SK-N-MC (cell line): ENCODE measurements at regions not wholly inside any gene's neighbourhood (a gene's known extent, or its start where the extent isn't known, plus 50 kb on each side); places are given as distances from the start of the nearest gene placed in this dataset.

Source experiments
- EZH2 ChIP-seq: fragments of 200-600 bp; sonication (generic); IDR thresholded peaks from one replicate; pipeline ENCODE4 v1.6.1; 2017; ENCODE audit warnings: antibody characterized with exemption
- POLR2AphosphoS5 ChIP-seq: IDR thresholded peaks from 2 replicates; pipeline ENCODE4 v1.6.1; 2012; ENCODE audit warnings: mild to moderate bottlenecking, low read depth, low read length, borderline replicate concordance

DNA sequence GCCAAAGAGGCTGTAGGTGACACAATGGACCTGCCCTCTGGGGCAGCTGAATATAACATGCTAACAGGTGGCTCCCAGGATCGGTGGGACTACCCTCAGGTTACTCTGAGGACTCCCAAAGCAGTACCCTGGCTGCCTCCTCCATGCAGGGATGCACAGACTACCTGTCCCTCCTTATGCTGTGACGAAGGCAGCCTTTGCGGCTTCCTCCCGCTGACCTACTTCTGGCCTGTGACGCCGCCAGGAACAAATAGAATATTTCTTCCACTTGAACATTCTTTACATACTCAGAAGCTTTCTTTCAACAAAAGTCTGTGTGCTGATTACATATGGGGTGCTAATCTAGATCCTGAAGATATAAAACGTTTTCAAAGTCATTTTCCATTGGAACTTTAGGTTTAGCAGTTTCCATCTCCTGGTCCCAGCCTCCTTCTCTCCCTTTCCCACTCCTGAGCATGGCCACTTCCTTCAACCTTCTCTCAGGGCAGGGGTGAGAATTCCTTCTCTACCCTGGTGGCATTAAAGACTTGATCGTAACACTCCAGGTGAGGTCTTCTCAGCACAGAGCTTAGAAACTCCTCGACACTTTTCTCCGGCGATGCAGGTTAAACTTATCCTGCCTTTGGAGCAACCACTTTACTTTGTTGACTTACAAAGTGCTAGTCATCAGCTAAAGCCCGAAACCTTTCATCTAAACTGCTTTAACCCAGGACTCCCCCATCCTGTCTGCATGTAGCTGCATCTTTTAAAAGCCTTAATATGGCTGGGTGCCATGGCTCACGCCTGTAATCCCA lies 58.9 kb upstream of the STK17B start:
- no peak for TF ChIP-seq EZH2
- no peak for TF ChIP-seq POLR2AphosphoS5
